ENCODE measurements at regions not wholly inside any gene's neighbourhood (a gene's known extent, or its start where the extent isn't known, plus 50 kb on each side); places are given as distances from the start of the nearest gene placed in this dataset.

GRCh38 chr22:44369293-44369661 lies 56.5 kb upstream of the SHISAL1 start:
- TF ChIP-seq CTCF (conservative IDR thresholded peaks at IDR 0.05 in 1 of 2, IDR thresholded peaks at IDR 0.05 in 1 of 2; ENCODE audit: low read depth in 1 of 2, low read length in 2 of 2) = peak in 1 of 2 donors; percentile 17
- no peak for TF ChIP-seq EZH2 (IDR thresholded peaks at IDR 0.05; ENCODE audit: low read length, missing control alignments)
